ENCODE measurements at regions not wholly inside any gene's neighbourhood (a gene's known extent, or its start where the extent isn't known, plus 50 kb on each side); places are given as distances from the start of the nearest gene placed in this dataset.

DNA sequence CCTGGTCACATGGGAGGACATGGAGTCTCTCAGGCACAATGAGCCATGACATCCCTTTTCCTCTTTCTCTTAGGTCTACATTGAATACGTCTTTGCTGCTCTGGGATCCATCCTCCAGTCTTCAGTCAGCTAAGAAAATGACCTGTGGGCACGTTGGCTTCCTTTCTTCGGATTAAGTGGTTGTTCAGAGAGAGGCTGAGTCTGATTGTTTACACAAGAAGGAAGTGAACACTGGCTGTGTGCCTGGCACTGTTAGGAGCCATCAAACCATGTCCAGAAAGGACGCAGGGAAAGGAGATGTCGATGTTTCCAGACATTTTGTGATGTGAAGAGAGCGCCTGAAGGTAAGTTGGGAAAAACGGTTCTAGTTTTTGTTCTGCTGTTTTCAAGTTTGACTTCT lies 309.9 kb upstream of the CDYL start:
- no peak for TF ChIP-seq SP1 (IDR thresholded peaks at IDR 0.05)
- TF ChIP-seq FOXM1 (IDR thresholded peaks at IDR 0.05; ENCODE audit: borderline replicate concordance): no peak
- TF ChIP-seq NFRKB (IDR thresholded peaks at IDR 0.05): no peak
- TF ChIP-seq ARNT (IDR thresholded peaks at IDR 0.05): no peak
- no peak for TF ChIP-seq FOXA1 (IDR thresholded peaks at IDR 0.05)
- no peak for TF ChIP-seq BHLHE40 (IDR thresholded peaks at IDR 0.05; ENCODE audit: borderline replicate concordance)
- no peak for TF ChIP-seq CTBP1 (IDR thresholded peaks at IDR 0.05; ENCODE audit: borderline replicate concordance)
- TF ChIP-seq SUZ12 (IDR thresholded peaks at IDR 0.05): no peak
- TF ChIP-seq ZNF384 (IDR thresholded peaks at IDR 0.05): no peak

Data from HEK293T (cell line).